ENCODE measurements at regions not wholly inside any gene's neighbourhood (a gene's known extent, or its start where the extent isn't known, plus 50 kb on each side); places are given as distances from the start of the nearest gene placed in this dataset.

- DNase-seq (ENCODE audit: low read depth), result no peak
- no peak overlapping the region for H3K4me3 ChIP-seq (ENCODE audit: low read depth, low read length)
- TF ChIP-seq, protein P1, sequence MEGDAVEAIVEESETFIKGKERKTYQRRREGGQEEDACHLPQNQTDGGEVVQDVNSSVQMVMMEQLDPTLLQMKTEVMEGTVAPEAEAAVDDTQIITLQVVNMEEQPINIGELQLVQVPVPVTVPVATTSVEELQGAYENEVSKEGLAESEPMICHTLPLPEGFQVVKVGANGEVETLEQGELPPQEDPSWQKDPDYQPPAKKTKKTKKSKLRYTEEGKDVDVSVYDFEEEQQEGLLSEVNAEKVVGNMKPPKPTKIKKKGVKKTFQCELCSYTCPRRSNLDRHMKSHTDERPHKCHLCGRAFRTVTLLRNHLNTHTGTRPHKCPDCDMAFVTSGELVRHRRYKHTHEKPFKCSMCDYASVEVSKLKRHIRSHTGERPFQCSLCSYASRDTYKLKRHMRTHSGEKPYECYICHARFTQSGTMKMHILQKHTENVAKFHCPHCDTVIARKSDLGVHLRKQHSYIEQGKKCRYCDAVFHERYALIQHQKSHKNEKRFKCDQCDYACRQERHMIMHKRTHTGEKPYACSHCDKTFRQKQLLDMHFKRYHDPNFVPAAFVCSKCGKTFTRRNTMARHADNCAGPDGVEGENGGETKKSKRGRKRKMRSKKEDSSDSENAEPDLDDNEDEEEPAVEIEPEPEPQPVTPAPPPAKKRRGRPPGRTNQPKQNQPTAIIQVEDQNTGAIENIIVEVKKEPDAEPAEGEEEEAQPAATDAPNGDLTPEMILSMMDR (IDR thresholded peaks at IDR 0.05; ENCODE audit: insufficient read depth, low read depth, low read length, missing control alignments), result no peak
These were observed 271.4 kb downstream of the KLHL4 start for GRCh38 chrX:87788976-87789375.

DNA sequence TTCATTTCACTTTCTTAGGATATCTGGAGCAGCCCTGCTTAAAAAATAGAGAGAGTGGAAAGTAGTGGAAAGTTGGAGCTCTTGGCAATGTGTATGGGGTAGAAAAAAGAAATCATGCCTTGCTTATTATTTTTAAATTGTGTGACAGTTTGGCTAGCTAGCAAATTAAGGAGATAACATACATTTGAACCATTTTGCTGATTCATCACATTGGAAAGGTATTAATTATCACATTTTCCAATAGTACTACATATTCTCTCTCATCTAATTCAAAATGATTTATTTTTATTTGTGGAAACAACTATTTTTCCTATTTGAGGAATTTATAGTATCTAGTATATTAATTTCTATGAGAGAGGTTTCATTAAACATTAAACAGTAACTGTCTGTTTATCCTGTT, 280.4 kb downstream of the KLHL4 start:
- DNase-seq (ENCODE audit: low read depth), result no peak
- no peak overlapping the region for H3K4me3 ChIP-seq (ENCODE audit: low read depth, low read length)
- TF ChIP-seq, protein P1 (IDR thresholded peaks at IDR 0.05; ENCODE audit: insufficient read depth, low read depth, low read length, missing control alignments), result no peak

DNA sequence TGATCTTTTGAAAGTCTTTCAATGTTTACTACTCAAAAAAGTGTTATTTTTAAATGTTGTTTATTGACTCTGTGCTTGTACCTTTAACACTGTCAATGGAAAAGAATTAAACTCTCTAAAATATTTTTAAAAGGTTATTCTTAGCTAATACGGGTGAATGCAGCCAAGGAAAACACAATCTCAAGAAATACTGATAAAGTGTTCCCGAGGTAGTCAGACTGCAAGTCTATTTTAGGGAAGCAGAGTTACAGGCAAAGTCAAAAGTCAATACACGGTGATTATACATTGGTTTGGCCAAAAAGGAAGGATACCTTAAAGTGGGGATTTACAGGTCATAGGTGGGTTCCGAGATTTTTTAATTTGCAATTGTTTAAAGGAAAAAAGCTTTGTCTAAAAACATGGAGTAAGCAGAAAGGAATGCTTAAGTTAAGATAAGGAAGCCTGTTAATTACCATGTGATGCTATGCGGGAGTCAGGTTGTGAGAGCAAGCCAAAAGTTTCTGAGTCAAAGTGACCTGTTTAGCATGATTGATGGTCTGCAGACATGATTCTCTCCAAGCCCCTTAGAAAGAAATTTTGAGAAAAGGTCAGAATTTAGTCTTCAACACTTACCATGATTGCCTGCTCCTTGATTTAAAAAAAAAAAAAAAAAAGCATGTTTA, 288.4 kb downstream of the KLHL4 start:
- TF ChIP-seq, protein P1 (IDR thresholded peaks at IDR 0.05; ENCODE audit: insufficient read depth, low read depth, low read length, missing control alignments), result no peak
- no peak overlapping the region for H3K4me3 ChIP-seq (ENCODE audit: low read depth, low read length)
- no peak for DNase-seq (ENCODE audit: low read depth)

GRCh38 chrX:87808576-87809243, 291.1 kb downstream of the KLHL4 start:
- DNase-seq (ENCODE audit: low read depth), result no peak
- H3K4me3 ChIP-seq (ENCODE audit: low read depth, low read length), result no peak overlapping the region
- TF ChIP-seq, protein P1 (IDR thresholded peaks at IDR 0.05; ENCODE audit: insufficient read depth, low read depth, low read length, missing control alignments), result no peak

DNA sequence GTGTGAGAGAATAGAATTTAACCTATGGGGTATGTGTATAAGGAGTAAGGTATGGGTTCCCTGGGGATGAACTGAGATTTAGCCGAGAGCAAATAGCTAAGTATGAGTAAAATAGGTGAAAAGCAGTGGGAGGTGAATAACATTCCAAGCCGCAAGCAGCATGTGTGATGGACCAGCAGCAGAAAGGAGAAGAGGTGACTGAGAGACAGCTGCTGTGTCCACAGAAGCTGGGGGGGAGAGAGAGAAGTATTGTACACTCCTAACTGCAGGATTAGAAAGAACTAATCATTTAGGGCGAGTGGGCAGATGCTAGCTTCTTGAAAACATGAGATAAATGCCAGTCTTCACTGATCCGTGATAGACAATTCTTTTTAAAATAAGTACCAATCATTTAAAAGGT, 296.0 kb downstream of the KLHL4 start:
- no peak for DNase-seq (ENCODE audit: low read depth)
- H3K4me3 ChIP-seq (ENCODE audit: low read depth, low read length), result no peak overlapping the region
- TF ChIP-seq, protein P1 (IDR thresholded peaks at IDR 0.05; ENCODE audit: insufficient read depth, low read depth, low read length, missing control alignments), result no peak

DNA sequence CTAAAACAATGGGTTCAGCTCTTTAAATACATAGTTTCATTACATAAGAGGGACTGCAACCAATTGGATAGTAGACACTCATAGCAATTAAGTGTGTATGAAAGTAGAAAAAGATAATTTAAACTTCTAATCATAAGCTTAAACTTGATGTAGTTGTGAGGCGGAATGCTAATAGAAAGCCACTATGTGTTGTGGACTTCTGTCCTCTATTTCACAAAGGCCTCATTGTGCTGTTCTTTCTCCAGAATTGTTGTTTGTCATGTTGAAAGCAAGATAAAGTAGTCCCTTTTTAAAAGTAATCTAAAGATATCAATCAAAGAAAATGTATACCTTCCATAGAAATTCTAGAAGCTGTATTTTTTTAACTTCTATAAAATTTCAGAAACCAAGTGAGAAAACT, 329.4 kb downstream of the KLHL4 start:
- no peak for DNase-seq (ENCODE audit: low read depth)
- TF ChIP-seq, protein P1 (IDR thresholded peaks at IDR 0.05; ENCODE audit: insufficient read depth, low read depth, low read length, missing control alignments), result no peak
- no peak overlapping the region for H3K4me3 ChIP-seq (ENCODE audit: low read depth, low read length)

Measured in GM12865 (cell line).